ENCODE measurements at regions not wholly inside any gene's neighbourhood (a gene's known extent, or its start where the extent isn't known, plus 50 kb on each side); places are given as distances from the start of the nearest gene placed in this dataset.

GRCh38 chr1:87803375-87803774 lies 474.7 kb downstream of the LMO4 start:
- TF ChIP-seq GABPA (IDR thresholded peaks at IDR 0.05; ENCODE audit: low read depth) (no peak), CTCF (IDR thresholded peaks at IDR 0.05; ENCODE audit: insufficient read depth, low read length) (no peak), POLR2AphosphoS5 (IDR thresholded peaks at IDR 0.05; ENCODE audit: low read depth) (no peak), REST (IDR thresholded peaks at IDR 0.05; ENCODE audit: insufficient replicate concordance, low read depth) (no peak), SPI1 (IDR thresholded peaks at IDR 0.05; ENCODE audit: borderline replicate concordance, low read depth) (no peak)

Measured in HL-60 (cell line).